Transverse colon (tissue), 4 donors: ENCODE measurements at regions not wholly inside any gene's neighbourhood (a gene's known extent, or its start where the extent isn't known, plus 50 kb on each side); places are given as distances from the start of the nearest gene placed in this dataset.

ENCODE experiments used
- DNase-seq: peaks from one replicate; pipeline ENCODE4 v3.0.0-alpha.2; 2019
- H3K27ac ChIP-seq, 4 donors: fragments of 200-600 bp; sonication (generic); 2 replicates each; pipeline ENCODE4 v1.5.1; 2016 to 2018; ENCODE audit warnings: inconsistent platforms in 4 of 4
- H3K27me3 ChIP-seq: fragments of 200-600 bp; sonication (generic); 2 replicates; pipeline ENCODE4 v1.5.1; 2017; ENCODE audit warnings: inconsistent platforms
- H3K36me3 ChIP-seq, 4 donors: fragments of 200-600 bp; sonication (generic); 2 replicates each; pipeline ENCODE4 v1.5.1; 2017 to 2019; ENCODE audit warnings: inconsistent platforms in 4 of 4
- H3K4me1 ChIP-seq, 4 donors: fragments of 200-600 bp; sonication (generic); 2 replicates each; pipeline ENCODE4 v1.5.1; 2017 to 2020; ENCODE audit warnings: inconsistent platforms in 4 of 4
- H3K4me3 ChIP-seq, 4 donors: fragments of 200-600 bp; sonication (generic); 1 replicate in 1 of 4; 2 replicates in 3 of 4; pipeline versions ENCODE4 v1.5.1 to v1.6.1; 2017 to 2019; ENCODE audit warnings: inconsistent platforms in 4 of 4
- H3K9me3 ChIP-seq, 2 donors: fragments of 200-600 bp; sonication (generic); 2 replicates each; pipeline ENCODE4 v1.5.1; 2017 to 2019; ENCODE audit warnings: inconsistent platforms in 2 of 2
- CTCF ChIP-seq, 5 experiments: fragments of 200-600 bp in 3 of 5; fragments of 450-650 bp in 2 of 5; sonication (generic) in 3 of 5; IDR thresholded peaks; 1 replicate in 2 of 5; 2 replicates in 3 of 5; pipeline ENCODE4 v1.5.1; 2016 to 2017; ENCODE audit warnings: antibody characterized with exemption in 5 of 5, inconsistent platforms in 3 of 5, mild to moderate bottlenecking in 2 of 5, moderate library complexity in 1 of 5
- EP300 ChIP-seq: sonication (generic); formaldehyde crosslinking; IDR thresholded peaks from one replicate; pipeline ENCODE4 v1.6.1; 2017; ENCODE audit warnings: antibody characterized with exemption, low read depth
- POLR2A ChIP-seq: fragments of 450-650 bp; IDR thresholded peaks from one replicate; pipeline ENCODE4 v1.6.1; 2016; ENCODE audit warnings: antibody characterized with exemption, mild to moderate bottlenecking, moderate library complexity
- POLR2AphosphoS5 ChIP-seq, 3 donors: sonication (generic); formaldehyde crosslinking; IDR thresholded peaks; one replicate each; pipeline ENCODE4 v1.6.1; 2016; ENCODE audit warnings: antibody characterized with exemption in 3 of 3
- WGBS, 2 donors: methylation state at CpG; one replicate each; pipeline ENCODE4 v1.1.5; 2018; ENCODE audit warnings: low coverage in 1 of 2; 5-methylcytosine and 5-hydroxymethylcytosine counted together
- in situ Hi-C, 4 donors: fragments of 200-750 bp; cut with MboI; loops; one replicate each; pipeline versions ENCODE4 v1.15.0 to v1.15.1; 2017; ENCODE audit warnings: low sequenced_read_pairs in 3 of 4, low pct_ligation_motif_present in 1 of 4, low pct_unique_long_range_greater_than_20kb in 1 of 4
- intact Hi-C: fragments of 100-400 bp; cut with DNase I; formaldehyde crosslinking; loops from one replicate; pipeline ENCODE4 v1.15.1; 2023; ENCODE audit warnings: low total_unique reads

DNA sequence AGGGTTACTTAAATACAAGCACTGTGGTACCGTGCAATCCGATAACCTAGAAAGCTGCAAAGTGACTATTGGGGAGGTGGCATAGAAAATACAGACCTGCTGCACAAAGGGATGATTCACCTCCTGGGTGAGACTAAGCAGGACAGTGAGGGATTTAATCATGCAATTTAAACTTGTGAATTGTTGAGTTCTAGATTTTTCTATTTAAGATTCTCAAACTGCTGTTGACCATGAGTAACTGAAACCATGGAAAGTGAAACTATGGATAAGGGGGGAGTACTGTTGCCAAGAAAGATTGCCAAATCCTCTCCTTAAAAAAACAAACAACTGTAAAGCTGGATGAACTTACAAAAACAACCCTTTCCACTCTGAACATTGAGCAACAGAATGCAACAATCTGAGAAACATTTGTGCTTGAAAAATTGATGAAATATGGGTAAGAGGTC lies 61.5 kb upstream of the NUDT12 start:
- no peak for DNase-seq
- H3K9me3 ChIP-seq, result no peaks in the 10 kb centered on the region
- no peaks in the 10 kb centered on the region for H3K4me1 ChIP-seq
- intact Hi-C loops (no loop called here), in situ Hi-C loops (no loop called here)
- H3K36me3 ChIP-seq, result no peaks in the 10 kb centered on the region
- no peak for TF ChIP-seq CTCF (IDR thresholded peaks at IDR 0.05)
- TF ChIP-seq EP300, result no peak
- no peak for TF ChIP-seq POLR2A
- no peak for TF ChIP-seq POLR2AphosphoS5 (IDR thresholded peaks at IDR 0.05)
- 92 to 100% methylated on average over 2 of the region's 2 CpGs for WGBS, 2 donors
- H3K27me3 ChIP-seq, result no peaks in the 10 kb centered on the region
- no peak overlapping the region for H3K27ac ChIP-seq
- no peak overlapping the region for H3K4me3 ChIP-seq

DNA sequence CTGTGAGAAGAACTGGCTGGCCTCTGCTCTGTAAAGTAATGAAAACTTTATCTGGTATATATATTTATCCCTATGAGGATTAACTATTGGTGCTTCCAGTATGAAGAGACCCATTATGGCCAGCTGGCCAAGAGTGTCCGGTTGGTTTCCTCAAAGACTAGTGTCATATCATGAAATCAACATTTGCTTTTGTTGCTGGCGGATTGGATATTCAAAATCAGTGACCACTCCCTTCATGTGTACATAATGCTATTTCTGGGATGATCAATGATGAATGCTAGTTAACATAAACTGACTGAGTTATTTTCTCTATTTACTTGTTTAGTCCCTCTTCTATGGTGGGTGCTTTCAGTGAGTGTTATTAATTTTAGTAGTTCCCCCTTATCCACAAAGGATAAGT lies 60.8 kb upstream of the NUDT12 start:
- H3K4me1 ChIP-seq, result no peaks in the 10 kb centered on the region
- H3K27ac ChIP-seq, result no peak overlapping the region
- TF ChIP-seq CTCF (IDR thresholded peaks at IDR 0.05), result no peak
- no peak for TF ChIP-seq POLR2A
- TF ChIP-seq EP300, result no peak
- no peak for TF ChIP-seq POLR2AphosphoS5 (IDR thresholded peaks at IDR 0.05)
- H3K36me3 ChIP-seq, result no peaks in the 10 kb centered on the region
- no peaks in the 10 kb centered on the region for H3K27me3 ChIP-seq
- intact Hi-C loops, result no loop called here
- DNase-seq, result no peak
- WGBS, 2 donors, result 82 to 100% methylated on average over 2 of the region's 2 CpGs
- no peaks in the 10 kb centered on the region for H3K9me3 ChIP-seq
- H3K4me3 ChIP-seq, result no peak overlapping the region
- in situ Hi-C loops, result no loop called here

- no peak overlapping the region for H3K4me3 ChIP-seq
- H3K4me1 ChIP-seq, result no peaks in the 10 kb centered on the region
- DNase-seq, result no peak
- in situ Hi-C loops, result no loop called here
- H3K36me3 ChIP-seq, result no peaks in the 10 kb centered on the region
- intact Hi-C loops, result no loop called here
- TF ChIP-seq POLR2AphosphoS5 (IDR thresholded peaks at IDR 0.05) (no peak), CTCF (IDR thresholded peaks at IDR 0.05) (no peak), EP300 (no peak), POLR2A (no peak)
- 77 to 100% methylated on average over 1 of the region's 1 CpG for whole genome bisulfite sequencing, 2 donors
- no peaks in the 10 kb centered on the region for H3K27me3 ChIP-seq
- no peak overlapping the region for H3K27ac ChIP-seq
- no peaks in the 10 kb centered on the region for H3K9me3 ChIP-seq
These were observed 59.0 kb upstream of the NUDT12 start for GRCh38 chr5:103621548-103621930.

GRCh38 chr5:103620851-103621547 lies 58.4 kb upstream of the NUDT12 start:
- no peaks in the 10 kb centered on the region for H3K9me3 ChIP-seq
- 60 to 67% methylated on average over 2 of the region's 2 CpGs for WGBS, 2 donors
- H3K27me3 ChIP-seq, result no peaks in the 10 kb centered on the region
- H3K4me1 ChIP-seq, result no peaks in the 10 kb centered on the region
- no peak for TF ChIP-seq POLR2A
- TF ChIP-seq CTCF (IDR thresholded peaks at IDR 0.05), result no peak
- TF ChIP-seq EP300, result no peak
- TF ChIP-seq POLR2AphosphoS5 (IDR thresholded peaks at IDR 0.05), result no peak
- no peak overlapping the region for H3K4me3 ChIP-seq
- H3K27ac ChIP-seq, result no peak overlapping the region
- intact Hi-C loops (no loop called here), in situ Hi-C loops (no loop called here)
- DNase-seq, result no peak
- H3K36me3 ChIP-seq, result no peaks in the 10 kb centered on the region
